ENCODE measurements at regions not wholly inside any gene's neighbourhood (a gene's known extent, or its start where the extent isn't known, plus 50 kb on each side); places are given as distances from the start of the nearest gene placed in this dataset.

GRCh38 chr13:83216479-83217245, 665.6 kb downstream of the SLITRK1 start:
- Histone ChIP-seq H4K20me1 (replicated peaks; ENCODE audit: insufficient read depth) (no peaks in the 10 kb centered on the region), H3K4me2 (peak overlapping the region; percentile 55), H3K4me1 (ENCODE audit: insufficient read depth) (peaks cover 20% of the 10 kb centered on the region), H2AFZ (no peak overlapping the region), H3K4me3 (no peak overlapping the region), H3K27ac (ENCODE audit: low read depth) (no peak overlapping the region), H3K36me3 (ENCODE audit: insufficient read depth) (no peaks in the 10 kb centered on the region), H3K27me3 (ENCODE audit: insufficient read depth) (no peaks in the 10 kb centered on the region), H3K79me2 (replicated peaks; ENCODE audit: insufficient read depth) (no peaks in the 10 kb centered on the region), H3K9me2 (ENCODE audit: insufficient read depth) (no peaks in the 10 kb centered on the region), H3F3A (replicated peaks; ENCODE audit: low read depth) (no peaks in the 10 kb centered on the region)
- TF ChIP-seq ZNF462 (CRISPR knock-in tag; IDR thresholded peaks at IDR 0.05) = no peak
- TF ChIP-seq ZNF114 (CRISPR knock-in tag; IDR thresholded peaks at IDR 0.05) = no peak
- no peak for TF ChIP-seq CTCF (conservative IDR thresholded peaks at IDR 0.05; ENCODE audit: low read depth in 2 of 2)
- peak overlapping the region; percentile 86 for H3K27ac Mint-ChIP-seq
- H3K27me3 Mint-ChIP-seq (ENCODE audit: insufficient read depth, low read depth, poor library complexity) = no peaks in the 10 kb centered on the region
- H3K36me3 Mint-ChIP-seq (ENCODE audit: low read depth) = no peaks in the 10 kb centered on the region; the same call in 1 of the 3 replicates
- H3K4me3 Mint-ChIP-seq = no peak overlapping the region
- H3K9me3 Mint-ChIP-seq = 0 out of 3 replicates have a peak, but pooled peaks cover 1% of the 10 kb centered on the region
- ATAC-seq (peak; percentile 48), DNase-seq (ENCODE audit: low spot score) (peak; percentile 11)
- peaks cover 18% of the 10 kb centered on the region for H3K4me1 Mint-ChIP-seq
